CD4-positive, alpha-beta T cell treated with Interleukin-4 for 4 hours (primary cell): ENCODE measurements at regions not wholly inside any gene's neighbourhood (a gene's known extent, or its start where the extent isn't known, plus 50 kb on each side); places are given as distances from the start of the nearest gene placed in this dataset.
A peak's percentile ranks its signal among the peaks of the same experiment; 100 is the strongest.

Experiments used
- DNase-seq: peaks from one replicate; pipeline ENCODE4 v3.0.0-alpha.2; 2020

- DNase-seq, result no peak
Observed at GRCh38 chr4:153141238-153141637, 63.0 kb upstream of the TRIM2 start.

DNA sequence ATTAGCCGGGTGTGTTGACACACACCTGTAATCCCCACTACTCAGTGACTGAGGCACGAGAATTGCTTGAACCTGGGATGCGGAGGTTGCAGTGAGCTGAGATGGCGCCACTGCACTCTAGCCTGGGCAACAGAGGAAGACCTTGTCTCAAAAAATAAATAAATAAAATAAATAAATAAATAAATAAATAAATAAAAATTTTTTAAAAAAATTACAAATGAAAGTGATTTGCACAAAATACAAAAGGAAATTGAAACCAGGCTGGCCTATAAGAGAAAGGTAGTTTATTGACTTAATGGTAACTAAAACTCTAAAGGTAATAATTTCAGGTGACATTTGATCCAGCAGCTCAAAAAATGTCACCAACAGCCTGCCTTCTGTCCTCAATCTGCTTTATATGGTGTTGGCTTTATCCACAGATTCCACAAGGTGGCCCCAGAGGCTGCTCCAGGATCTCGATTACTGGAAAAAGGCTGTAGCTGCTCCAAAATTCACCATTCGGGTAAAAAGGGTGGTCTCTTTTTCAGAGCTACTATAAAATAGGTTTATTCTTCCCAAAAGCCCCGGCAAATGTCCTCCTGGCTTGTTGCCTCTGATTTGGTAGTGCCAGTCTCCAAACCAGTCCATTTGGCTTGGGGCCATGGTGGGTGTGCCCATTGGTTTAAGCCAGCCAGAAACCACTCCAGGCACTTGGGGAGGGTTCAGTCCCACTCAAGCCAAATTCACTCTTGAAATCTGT, 61.4 kb upstream of the TRIM2 start:
- peak; percentile 52 for DNase-seq

DNA sequence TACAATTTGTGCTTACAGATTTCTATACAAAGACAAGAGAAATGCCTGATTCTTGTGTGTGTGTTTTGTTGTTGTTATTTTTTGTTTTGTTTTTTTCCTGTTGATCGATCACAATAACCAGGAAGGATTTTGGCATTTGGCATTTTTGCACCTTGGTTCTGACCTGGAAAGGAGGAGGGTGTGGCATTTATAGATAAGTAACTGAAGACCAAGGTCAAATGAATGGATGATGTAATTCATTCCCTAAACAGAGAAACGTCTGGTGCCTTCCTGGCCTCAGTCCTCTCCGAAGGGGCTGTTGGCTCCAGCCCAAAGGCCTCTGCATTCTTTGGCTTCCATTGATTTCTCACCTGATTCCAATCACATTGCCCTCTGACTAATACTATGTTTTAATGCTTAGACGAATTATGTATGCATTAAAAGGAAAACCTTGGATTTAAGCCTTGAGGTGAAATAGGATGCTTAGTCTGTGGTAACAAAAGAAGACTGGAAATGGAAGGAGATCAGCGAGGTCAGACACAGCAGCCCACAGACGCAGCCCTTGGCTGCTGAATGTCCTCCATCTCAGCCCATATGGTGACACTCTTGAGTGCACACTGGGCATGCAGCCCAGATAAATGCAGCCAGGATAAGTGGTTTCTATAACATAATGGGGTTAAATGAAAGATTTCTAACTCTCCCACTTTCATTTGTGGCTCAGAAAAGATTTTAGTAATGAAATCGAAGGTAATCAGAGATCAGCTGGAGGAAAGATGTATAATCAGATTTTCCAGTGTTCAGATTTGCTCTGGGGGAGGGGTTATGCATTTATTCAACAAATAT, 60.5 kb upstream of the TRIM2 start:
- no peak for DNase-seq

DNA sequence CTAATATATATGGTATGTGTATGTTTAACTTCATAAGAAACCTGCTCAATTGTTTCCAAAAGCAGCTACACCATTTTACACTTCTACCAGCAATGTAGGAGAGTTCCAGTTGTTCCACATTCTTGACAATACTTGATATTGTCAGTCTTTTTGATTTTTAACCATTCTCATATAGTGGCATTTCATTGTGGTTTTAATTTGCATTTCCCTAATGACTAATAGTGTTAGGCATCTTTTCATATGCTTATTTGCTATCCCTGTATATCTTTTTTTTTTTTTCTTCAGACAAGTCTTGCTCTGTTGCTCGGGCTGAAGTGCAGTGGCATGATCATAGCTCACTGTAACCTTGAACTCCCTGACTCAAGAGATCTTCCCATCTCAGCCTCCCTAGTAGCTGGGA, 58.2 kb upstream of the TRIM2 start:
- DNase-seq, result no peak

DNA sequence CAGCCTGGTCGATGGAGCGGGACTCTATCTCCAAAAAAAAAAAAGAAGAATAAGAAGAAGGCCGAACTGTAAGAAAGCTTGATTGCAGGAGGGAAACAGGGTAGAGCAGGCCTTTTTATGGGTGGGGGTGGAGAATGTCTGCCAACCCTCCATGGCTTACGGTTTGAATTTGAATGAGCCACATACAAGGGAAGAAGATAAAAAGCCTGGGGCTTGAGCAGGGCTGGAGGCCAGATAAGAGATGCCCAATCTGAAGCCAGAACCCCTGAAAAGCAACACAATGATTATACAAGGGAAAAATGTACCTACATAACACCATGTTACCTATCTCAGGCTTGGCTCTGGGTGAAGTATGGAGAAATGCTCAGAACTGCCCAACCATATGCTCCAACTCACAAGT, 57.3 kb upstream of the TRIM2 start:
- DNase-seq, result no peak

- no peak for DNase-seq
Observed at GRCh38 chr4:153148791-153149190, 55.5 kb upstream of the TRIM2 start.

- DNase-seq, result peak; percentile 21
Observed at GRCh38 chr4:153151535-153152455, 52.4 kb upstream of the TRIM2 start.

- peak; percentile 52 for DNase-seq
Observed at GRCh38 chr4:153152501-153153338, 51.5 kb upstream of the TRIM2 start.

GRCh38 chr4:153153339-153153871, 50.8 kb upstream of the TRIM2 start:
- peak; percentile 72 for DNase-seq

- peak; percentile 45 for DNase-seq
Observed at GRCh38 chr4:153154007-153154975, 50.0 kb upstream of the TRIM2 start.
